ENCODE measurements at regions not wholly inside any gene's neighbourhood (a gene's known extent, or its start where the extent isn't known, plus 50 kb on each side); places are given as distances from the start of the nearest gene placed in this dataset.

GRCh38 chr20:55530763-55531162 is 474.6 kb downstream of the CBLN4 start (continued):
- TF ChIP-seq ZNF462 (CRISPR knock-in tag; IDR thresholded peaks at IDR 0.05), result no peak
- TF ChIP-seq CTCF (conservative IDR thresholded peaks at IDR 0.05; ENCODE audit: low read depth in 2 of 2), result no peak
- TF ChIP-seq ZNF331 (CRISPR knock-in tag; IDR thresholded peaks at IDR 0.05; ENCODE audit: low read depth), result no peak

GRCh38 chr20:55528482-55528881 is 476.8 kb downstream of the CBLN4 start:
- H3K36me3 ChIP-seq (ENCODE audit: insufficient read depth), result peaks cover 3% of the 10 kb centered on the region; the same call in 1 of the 2 replicates
- no peak overlapping the region for H3K27ac ChIP-seq (ENCODE audit: low read depth)
- no peak for ATAC-seq
- no peak for DNase-seq (ENCODE audit: low spot score)
- no peaks in the 10 kb centered on the region for H3F3A ChIP-seq (replicated peaks; ENCODE audit: low read depth)
- no peaks in the 10 kb centered on the region for H3K27me3 Mint-ChIP-seq (ENCODE audit: insufficient read depth, low read depth, poor library complexity)
- peaks cover 37% of the 10 kb centered on the region for H3K36me3 Mint-ChIP-seq (ENCODE audit: low read depth)
- no peak overlapping the region for H3K4me3 Mint-ChIP-seq
- no peak overlapping the region for H2AFZ ChIP-seq
- H3K4me3 ChIP-seq, result no peak overlapping the region
- no peaks in the 10 kb centered on the region for H3K4me1 ChIP-seq (ENCODE audit: insufficient read depth)
- H3K27ac Mint-ChIP-seq, result no peak overlapping the region
- H3K4me2 ChIP-seq, result no peak overlapping the region
- H4K20me1 ChIP-seq (replicated peaks; ENCODE audit: insufficient read depth), result no peaks in the 10 kb centered on the region
- no peaks in the 10 kb centered on the region for H3K79me2 ChIP-seq (replicated peaks; ENCODE audit: insufficient read depth)
- no peaks in the 10 kb centered on the region for H3K9me2 ChIP-seq (ENCODE audit: insufficient read depth)
- peaks cover 84% of the 10 kb centered on the region for H3K9me3 Mint-ChIP-seq
- no peaks in the 10 kb centered on the region for H3K27me3 ChIP-seq (ENCODE audit: insufficient read depth)
- no peaks in the 10 kb centered on the region for H3K4me1 Mint-ChIP-seq
- TF ChIP-seq CREB1 (CRISPR knock-in tag; IDR thresholded peaks at IDR 0.05; ENCODE audit: low read depth) (no peak), ETS1 (IDR thresholded peaks at IDR 0.05) (no peak), EZH2 (IDR thresholded peaks at IDR 0.05; ENCODE audit: low read depth, unreplicated experiment) (no peak), ZNF462 (CRISPR knock-in tag; IDR thresholded peaks at IDR 0.05) (no peak)

Data from GM23338 (cell line).